Thyroid gland (tissue), 4 donors: ENCODE measurements at regions not wholly inside any gene's neighbourhood (a gene's known extent, or its start where the extent isn't known, plus 50 kb on each side); places are given as distances from the start of the nearest gene placed in this dataset.

Experiments used
- DNase-seq, 2 donors: peaks; one replicate each; pipeline ENCODE4 v3.0.0-alpha.2; 2019
- H3K27ac ChIP-seq, 3 donors: fragments of 200-600 bp; sonication (generic); 1 replicate in 2 of 3; 2 replicates in 1 of 3; pipeline ENCODE4 v1.5.1; 2016 to 2019; ENCODE audit warnings: mild to moderate bottlenecking in 1 of 3, moderate library complexity in 1 of 3
- H3K27me3 ChIP-seq: fragments of 200-600 bp; sonication (generic); one replicate; pipeline ENCODE4 v1.5.1; 2019
- H3K36me3 ChIP-seq, 2 donors: fragments of 200-600 bp; sonication (generic); one replicate each; pipeline ENCODE4 v1.5.1; 2016 to 2019
- H3K4me1 ChIP-seq, 2 donors: fragments of 200-600 bp; sonication (generic); one replicate each; pipeline ENCODE4 v1.5.1; 2017 to 2019
- H3K4me3 ChIP-seq, 3 donors: fragments of 200-600 bp; sonication (generic); replicated peaks in 1 of 3; 1 replicate in 2 of 3; 2 replicates in 1 of 3; pipeline ENCODE4 v1.5.1; 2016; ENCODE audit warnings: mild to moderate bottlenecking in 1 of 3
- H3K9me3 ChIP-seq: fragments of 200-600 bp; sonication (generic); one replicate; pipeline ENCODE4 v1.5.1; 2017
- CTCF ChIP-seq, 6 experiments: fragments of 200-600 bp in 3 of 6; fragments of 450-650 bp in 3 of 6; sonication (generic) in 3 of 6; IDR thresholded peaks; one replicate each; pipeline ENCODE4 v1.5.1; 2016 to 2019; ENCODE audit warnings: antibody characterized with exemption in 6 of 6, mild to moderate bottlenecking in 2 of 6, inconsistent platforms in 1 of 6, moderate library complexity in 1 of 6
- POLR2A ChIP-seq, 2 donors: fragments of 450-650 bp; IDR thresholded peaks; one replicate each; pipeline ENCODE4 v1.6.1; 2017; ENCODE audit warnings: antibody characterized with exemption in 2 of 2, mild to moderate bottlenecking in 2 of 2, moderate library complexity in 1 of 2
- WGBS, 2 donors: methylation state at CpG; one replicate each; pipeline ENCODE4 v1.1.5; 2017; 5-methylcytosine and 5-hydroxymethylcytosine counted together
- intact Hi-C: fragments of 100-400 bp; cut with DNase I; formaldehyde crosslinking; loops from one replicate; pipeline ENCODE4 v1.15.1; 2023

GRCh38 chr7:94054130-94054529, 50.0 kb upstream of the BET1 start:
- no peak for DNase-seq
- Histone ChIP-seq H3K4me3 (no peak overlapping the region), H3K27ac (no peak overlapping the region), H3K36me3 (no peaks in the 10 kb centered on the region), H3K9me3 (no peaks in the 10 kb centered on the region), H3K27me3 (no peaks in the 10 kb centered on the region), H3K4me1 (peaks cover 9 to 12% of the 10 kb centered on the region in 2 donors)
- intact Hi-C loops = no loop called here
- TF ChIP-seq POLR2A (IDR thresholded peaks at IDR 0.05) (no peak), CTCF (IDR thresholded peaks at IDR 0.05) (no peak)
- WGBS, 2 donors = 65 to 67% methylated on average over 4 of the region's 4 CpGs

DNA sequence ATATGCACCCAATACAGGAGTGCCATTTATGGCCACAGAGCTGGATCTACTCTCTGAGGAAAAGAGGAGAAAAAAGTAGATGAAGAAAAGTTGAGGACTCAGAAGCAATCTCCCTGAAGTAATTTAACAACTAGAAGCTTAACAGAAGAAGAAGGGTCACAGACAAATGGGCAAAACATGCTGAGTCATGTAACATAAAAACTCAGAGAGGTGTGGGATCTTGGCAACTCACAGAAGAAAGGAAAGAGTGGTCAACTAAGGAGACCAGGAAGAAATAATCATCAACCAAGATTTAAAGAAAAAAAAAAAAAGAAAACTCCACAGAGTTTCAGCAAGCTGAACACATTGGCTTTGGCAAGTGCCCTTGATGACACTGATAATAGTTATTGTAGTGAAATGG, 51.8 kb upstream of the BET1 start:
- Histone ChIP-seq H3K27ac (no peak overlapping the region), H3K4me1 (peaks cover 9 to 12% of the 10 kb centered on the region in 2 donors), H3K9me3 (no peaks in the 10 kb centered on the region), H3K36me3 (no peaks in the 10 kb centered on the region), H3K27me3 (no peaks in the 10 kb centered on the region), H3K4me3 (no peak overlapping the region)
- no peak for DNase-seq
- TF ChIP-seq CTCF (IDR thresholded peaks at IDR 0.05) = no peak
- no peak for TF ChIP-seq POLR2A (IDR thresholded peaks at IDR 0.05)
- intact Hi-C loops = no loop called here

GRCh38 chr7:94056796-94057207, 52.6 kb upstream of the BET1 start:
- H3K36me3 ChIP-seq = no peaks in the 10 kb centered on the region
- 51 to 56% methylated on average over 3 of the region's 3 CpGs for WGBS, 2 donors
- H3K4me1 ChIP-seq = peaks cover 9 to 12% of the 10 kb centered on the region in 2 donors
- H3K27ac ChIP-seq = no peak overlapping the region
- no peaks in the 10 kb centered on the region for H3K27me3 ChIP-seq
- TF ChIP-seq CTCF (IDR thresholded peaks at IDR 0.05) (no peak), POLR2A (IDR thresholded peaks at IDR 0.05) (no peak)
- no peaks in the 10 kb centered on the region for H3K9me3 ChIP-seq
- intact Hi-C loops = no loop called here
- H3K4me3 ChIP-seq = no peak overlapping the region
- DNase-seq = no peak

DNA sequence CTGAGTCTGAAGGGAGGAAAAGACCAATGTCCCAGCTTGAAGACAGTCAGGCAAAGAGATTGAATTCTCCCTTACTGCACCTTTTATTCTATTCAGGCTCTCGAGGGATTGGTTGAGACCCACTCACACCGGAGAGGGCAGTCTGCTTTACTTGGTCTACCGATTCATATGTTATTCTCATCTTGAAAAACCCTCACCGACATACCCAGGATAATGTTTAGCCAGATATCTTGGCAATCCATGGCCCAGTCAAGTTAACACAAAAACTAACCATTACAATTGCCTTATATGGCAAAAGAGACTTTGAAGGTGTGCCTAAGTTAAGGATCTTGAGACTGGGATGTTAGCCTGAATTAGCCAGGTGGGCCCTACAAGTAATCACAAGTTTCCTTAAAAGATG, 53.8 kb upstream of the BET1 start:
- intact Hi-C loops = no loop called here
- Histone ChIP-seq H3K27ac (no peak overlapping the region), H3K9me3 (no peaks in the 10 kb centered on the region)

GRCh38 chr7:94059746-94060145, 55.6 kb upstream of the BET1 start:
- no peak overlapping the region for H3K27ac ChIP-seq
- intact Hi-C loops = no loop called here
- 30 to 45% methylated on average over 5 of the region's 5 CpGs for WGBS, 2 donors

More for the DNA sequence above, 53.8 kb upstream of the BET1 start:
- H3K36me3 ChIP-seq = no peaks in the 10 kb centered on the region
- H3K4me1 ChIP-seq = peaks cover 0 to 5% of the 10 kb centered on the region in 2 donors
- no peaks in the 10 kb centered on the region for H3K27me3 ChIP-seq
- no peak for TF ChIP-seq CTCF (IDR thresholded peaks at IDR 0.05)
- TF ChIP-seq POLR2A (IDR thresholded peaks at IDR 0.05) = no peak
- H3K4me3 ChIP-seq = no peak overlapping the region
- no peak for DNase-seq
- 97 to 99% methylated on average over 4 of the region's 4 CpGs for WGBS, 2 donors

More at GRCh38 chr7:94059746-94060145, 55.6 kb upstream of the BET1 start:
- no peak overlapping the region for H3K4me3 ChIP-seq
- no peaks in the 10 kb centered on the region for H3K27me3 ChIP-seq
- no peaks in the 10 kb centered on the region for H3K36me3 ChIP-seq
- TF ChIP-seq POLR2A (IDR thresholded peaks at IDR 0.05) (no peak), CTCF (IDR thresholded peaks at IDR 0.05) (no peak)
- no peak for DNase-seq
- H3K9me3 ChIP-seq = no peaks in the 10 kb centered on the region
- H3K4me1 ChIP-seq = no peaks in the 10 kb centered on the region
